MCF 10A (cell line): ENCODE measurements at regions not wholly inside any gene's neighbourhood (a gene's known extent, or its start where the extent isn't known, plus 50 kb on each side); places are given as distances from the start of the nearest gene placed in this dataset.

Experiments
- BruUV-seq: library from RNA; stranded (reverse); fragments of 400-500 nt; replicated peaks from 2 replicates; lab custom pipeline; 2021; lab: Mats Ljungman, UMichigan
- CTCF ChIA-PET: fragments of 300-600 bp; sonication (Branson Sonifier 250); formaldehyde crosslinking; extraction: SDS; loops from one replicate; lab custom pipeline; 2021; ENCODE audit warnings: antibody characterized with exemption, inconsistent platforms; lab: Yijun Ruan, JAX
- POLR2A ChIA-PET: fragments of 300-600, 350-650 bp; sonication (Branson Sonifier 250); formaldehyde crosslinking; extraction: SDS; loops from one replicate; lab custom pipeline; 2020; ENCODE audit warnings: antibody characterized with exemption, inconsistent platforms; lab: Yijun Ruan, JAX
- DNase-seq: peaks from one replicate; pipeline ENCODE4 v3.0.0-alpha.2; 2018; ENCODE audit not compliant: unreplicated experiment
- H3K27ac Mint-ChIP-seq: one replicate; pipeline ENCODE4 v1.8.0; 2022; ENCODE audit warnings: mild to moderate bottlenecking, low read depth, mixed read lengths; ENCODE audit not compliant: unreplicated experiment
- H3K27me3 Mint-ChIP-seq: one replicate; pipeline ENCODE4 v1.8.0; 2022; ENCODE audit warnings: mixed read lengths; ENCODE audit not compliant: insufficient read depth, unreplicated experiment
- H3K36me3 Mint-ChIP-seq: one replicate; pipeline ENCODE4 v1.8.0; 2022; ENCODE audit warnings: mild to moderate bottlenecking, moderate library complexity, mixed read lengths; ENCODE audit not compliant: insufficient read depth, unreplicated experiment
- H3K4me1 Mint-ChIP-seq: one replicate; pipeline ENCODE4 v1.8.0; 2022; ENCODE audit warnings: mixed read lengths; ENCODE audit not compliant: insufficient read depth, unreplicated experiment
- H3K4me3 Mint-ChIP-seq: one replicate; pipeline ENCODE4 v1.8.0; 2022; ENCODE audit warnings: mild to moderate bottlenecking, moderate library complexity, mixed read lengths; ENCODE audit not compliant: unreplicated experiment
- H3K9me3 Mint-ChIP-seq: one replicate; pipeline ENCODE4 v1.8.0; 2022; ENCODE audit warnings: mixed read lengths; ENCODE audit not compliant: unreplicated experiment
- CTCF ChIP-seq: fragments of 200-600 bp; IDR thresholded peaks from one replicate; pipeline ENCODE4 v1.8.0; 2022; ENCODE audit warnings: antibody characterized with exemption, mild to moderate bottlenecking; ENCODE audit not compliant: unreplicated experiment
- intact Hi-C: fragments of 100-400 bp; cut with micrococcal nuclease; formaldehyde crosslinking; loops from 2 replicates; pipeline ENCODE4 v1.14.1; 2022

GRCh38 chr2:18063826-18064470 is 185.5 kb downstream of the KCNS3 start:
- H3K4me3 Mint-ChIP-seq, result no peak overlapping the region
- H3K9me3 Mint-ChIP-seq, result no peaks in the 10 kb centered on the region
- CTCF ChIA-PET, result interaction anchor here (0.7 kb wide), 1 partner anchor 11 kb away, joined by 4 read pairs; no protein-coding TSS in a partner anchor
- TF ChIP-seq CTCF, result no peak
- H3K4me1 Mint-ChIP-seq, result peaks cover 6% of the 10 kb centered on the region
- no peaks in the 10 kb centered on the region for H3K36me3 Mint-ChIP-seq
- no peak for DNase-seq
- intact Hi-C loops, result no loop called here
- POLR2A ChIA-PET, result no interaction called here
- no TSS peak for BruUV-seq
- H3K27me3 Mint-ChIP-seq, result peaks cover 17% of the 10 kb centered on the region
- H3K27ac Mint-ChIP-seq, result no peak overlapping the region

GRCh38 chr2:18062892-18063291 is 184.4 kb downstream of the KCNS3 start:
- no TSS peak for BruUV-seq
- Mint-ChIP-seq H3K4me3 (no peak overlapping the region), H3K9me3 (no peaks in the 10 kb centered on the region), H3K27me3 (peaks cover 14% of the 10 kb centered on the region), H3K27ac (no peak overlapping the region), H3K36me3 (no peaks in the 10 kb centered on the region), H3K4me1 (peaks cover 6% of the 10 kb centered on the region)
- POLR2A ChIA-PET, result interaction anchor here (0.7 kb wide), 1 partner anchor 768 kb away, joined by 3 read pairs; no protein-coding TSS in a partner anchor
- intact Hi-C loops, result no loop called here
- DNase-seq, result no peak
- CTCF ChIA-PET, result no interaction called here
- no peak for TF ChIP-seq CTCF

- Mint-ChIP-seq H3K27me3 (peaks cover 2% of the 10 kb centered on the region), H3K27ac (no peak overlapping the region), H3K4me1 (peaks cover 6% of the 10 kb centered on the region), H3K9me3 (no peaks in the 10 kb centered on the region), H3K36me3 (no peaks in the 10 kb centered on the region), H3K4me3 (no peak overlapping the region)
- no peak for TF ChIP-seq CTCF
- no TSS peak for BruUV-seq
- intact Hi-C loops, result no loop called here
- ChIA-PET POLR2A (interaction anchor here (1.0 kb wide), 1 partner anchor 8 kb away, joined by 4 read pairs; no protein-coding TSS in a partner anchor), CTCF (interaction anchor here (0.6 kb wide), 1 partner anchor 19 kb away, joined by 3 read pairs; no protein-coding TSS in a partner anchor)
- DNase-seq, result no peak
Observed at GRCh38 chr2:18061717-18062116, 183.2 kb downstream of the KCNS3 start.

- H3K9me3 Mint-ChIP-seq, result no peaks in the 10 kb centered on the region
- H3K27me3 Mint-ChIP-seq, result no peaks in the 10 kb centered on the region
- DNase-seq, result no peak
- TF ChIP-seq CTCF, result no peak
- no peaks in the 10 kb centered on the region for H3K36me3 Mint-ChIP-seq
- POLR2A ChIA-PET, result no interaction called here
- CTCF ChIA-PET, result no interaction called here
- peaks cover 13% of the 10 kb centered on the region for H3K4me1 Mint-ChIP-seq
- no peak overlapping the region for H3K4me3 Mint-ChIP-seq
- BruUV-seq, result no TSS peak
- no peak overlapping the region for H3K27ac Mint-ChIP-seq
- intact Hi-C loops, result no loop called here
Observed at GRCh38 chr2:18057657-18058056, 179.2 kb downstream of the KCNS3 start.
